Tibial artery (tissue), 4 donors: ENCODE measurements at regions not wholly inside any gene's neighbourhood (a gene's known extent, or its start where the extent isn't known, plus 50 kb on each side); places are given as distances from the start of the nearest gene placed in this dataset.

ENCODE experiments used
- DNase-seq, 2 donors: peaks; one replicate each; pipeline ENCODE4 v3.0.0-alpha.2; 2019
- H3K27ac ChIP-seq, 2 donors: fragments of 200-600 bp; sonication (generic) in 1 of 2; 1 replicate in 1 of 2; 2 replicates in 1 of 2; pipeline ENCODE4 v1.5.1; 2018 to 2019; ENCODE audit warnings: mild to moderate bottlenecking in 1 of 2
- H3K27me3 ChIP-seq, 2 donors: fragments of 200-600 bp; sonication (generic) in 1 of 2; one replicate each; pipeline versions ENCODE4 v1.5.1 to v1.6.0; 2016 to 2019
- H3K36me3 ChIP-seq, 3 donors: fragments of 200-600 bp; sonication (generic) in 2 of 3; one replicate each; pipeline ENCODE4 v1.5.1; 2016 to 2019; ENCODE audit warnings: mild to moderate bottlenecking in 2 of 3
- H3K4me1 ChIP-seq, 4 donors: fragments of 200-600 bp; sonication (generic) in 2 of 4; 1 replicate in 3 of 4; 2 replicates in 1 of 4; pipeline ENCODE4 v1.5.1; 2016 to 2019
- H3K4me3 ChIP-seq, 2 donors: fragments of 200-600 bp; sonication (generic) in 1 of 2; 1 replicate in 1 of 2; 2 replicates in 1 of 2; pipeline ENCODE4 v1.5.1; 2018 to 2019; ENCODE audit warnings: mild to moderate bottlenecking in 2 of 2
- H3K9me3 ChIP-seq, 3 donors: fragments of 200-600 bp; sonication (generic) in 1 of 3; one replicate each; pipeline ENCODE4 v1.5.1; 2016 to 2019
- intact Hi-C: fragments of 100-400 bp; cut with DNase I; formaldehyde crosslinking; loops from one replicate; pipeline ENCODE4 v1.15.0; 2023; ENCODE audit warnings: low total_unique reads
- TF ChIP-seq, protein P1 (sequence below), 2 experiments: fragments of 200-600 bp in 1 of 2; fragments of 450-650 bp in 1 of 2; IDR thresholded peaks; one replicate each; pipeline ENCODE4 v1.5.1; 2017 to 2019; ENCODE audit warnings: antibody characterized with exemption in 2 of 2, mild to moderate bottlenecking in 1 of 2, moderate library complexity in 1 of 2

GRCh38 chr4:183825346-183825745 is 79.8 kb upstream of the STOX2 start:
- Histone ChIP-seq H3K9me3 (no peaks in the 10 kb centered on the region), H3K4me1 (no peaks in the 10 kb centered on the region), H3K4me3 (no peak overlapping the region), H3K27ac (no peak overlapping the region), H3K27me3 (no peaks in the 10 kb centered on the region), H3K36me3 (no peaks in the 10 kb centered on the region)
- no peak for DNase-seq
- TF ChIP-seq, protein P1, sequence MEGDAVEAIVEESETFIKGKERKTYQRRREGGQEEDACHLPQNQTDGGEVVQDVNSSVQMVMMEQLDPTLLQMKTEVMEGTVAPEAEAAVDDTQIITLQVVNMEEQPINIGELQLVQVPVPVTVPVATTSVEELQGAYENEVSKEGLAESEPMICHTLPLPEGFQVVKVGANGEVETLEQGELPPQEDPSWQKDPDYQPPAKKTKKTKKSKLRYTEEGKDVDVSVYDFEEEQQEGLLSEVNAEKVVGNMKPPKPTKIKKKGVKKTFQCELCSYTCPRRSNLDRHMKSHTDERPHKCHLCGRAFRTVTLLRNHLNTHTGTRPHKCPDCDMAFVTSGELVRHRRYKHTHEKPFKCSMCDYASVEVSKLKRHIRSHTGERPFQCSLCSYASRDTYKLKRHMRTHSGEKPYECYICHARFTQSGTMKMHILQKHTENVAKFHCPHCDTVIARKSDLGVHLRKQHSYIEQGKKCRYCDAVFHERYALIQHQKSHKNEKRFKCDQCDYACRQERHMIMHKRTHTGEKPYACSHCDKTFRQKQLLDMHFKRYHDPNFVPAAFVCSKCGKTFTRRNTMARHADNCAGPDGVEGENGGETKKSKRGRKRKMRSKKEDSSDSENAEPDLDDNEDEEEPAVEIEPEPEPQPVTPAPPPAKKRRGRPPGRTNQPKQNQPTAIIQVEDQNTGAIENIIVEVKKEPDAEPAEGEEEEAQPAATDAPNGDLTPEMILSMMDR (IDR thresholded peaks at IDR 0.05) = no peak
- intact Hi-C loops = no loop called here

GRCh38 chr4:183826461-183826860 is 78.6 kb upstream of the STOX2 start:
- Histone ChIP-seq H3K27me3 (no peaks in the 10 kb centered on the region), H3K27ac (no peak overlapping the region), H3K4me1 (no peaks in the 10 kb centered on the region), H3K4me3 (no peak overlapping the region), H3K36me3 (no peaks in the 10 kb centered on the region), H3K9me3 (no peaks in the 10 kb centered on the region)
- intact Hi-C loops = no loop called here
- TF ChIP-seq, protein P1 (IDR thresholded peaks at IDR 0.05) = no peak
- no peak for DNase-seq

DNA sequence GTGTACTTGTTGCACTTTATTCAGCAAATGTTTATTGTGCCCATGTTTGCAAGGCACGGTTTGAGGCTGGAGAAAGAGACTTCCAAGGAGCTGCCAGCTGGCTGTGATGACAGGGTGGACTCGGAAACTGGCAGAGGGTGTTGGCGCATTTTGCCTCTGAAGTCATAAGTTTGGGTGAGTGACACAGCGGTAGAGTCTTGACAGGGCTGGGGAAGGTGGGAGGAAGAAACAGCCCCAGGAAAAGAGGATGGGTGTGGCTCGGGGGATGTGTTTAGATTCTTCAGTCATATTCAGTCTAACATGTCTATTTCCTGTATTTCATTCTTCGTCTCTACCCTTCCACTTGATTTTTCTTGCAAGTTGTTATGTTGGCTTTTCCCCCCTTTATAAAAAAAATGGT is 77.0 kb upstream of the STOX2 start:
- no peaks in the 10 kb centered on the region for H3K36me3 ChIP-seq
- TF ChIP-seq, protein P1 (IDR thresholded peaks at IDR 0.05) = no peak
- no peak for DNase-seq
- H3K27me3 ChIP-seq = no peaks in the 10 kb centered on the region
- no peak overlapping the region for H3K27ac ChIP-seq
- no peaks in the 10 kb centered on the region for H3K9me3 ChIP-seq
- intact Hi-C loops = no loop called here
- H3K4me1 ChIP-seq = no peaks in the 10 kb centered on the region
- no peak overlapping the region for H3K4me3 ChIP-seq

GRCh38 chr4:183828839-183829238 is 76.3 kb upstream of the STOX2 start:
- DNase-seq = no peak
- Histone ChIP-seq H3K9me3 (no peaks in the 10 kb centered on the region), H3K36me3 (no peaks in the 10 kb centered on the region), H3K4me1 (no peaks in the 10 kb centered on the region), H3K4me3 (no peak overlapping the region), H3K27me3 (no peaks in the 10 kb centered on the region), H3K27ac (no peak overlapping the region)
- TF ChIP-seq, protein P1 (IDR thresholded peaks at IDR 0.05) = no peak
- intact Hi-C loops = no loop called here

GRCh38 chr4:183830438-183830985 is 74.6 kb upstream of the STOX2 start:
- intact Hi-C loops = loop anchor here (10.0 kb wide), 1 partner anchor 264 kb away; no protein-coding TSS in a partner anchor
- H3K27me3 ChIP-seq = no peaks in the 10 kb centered on the region
- TF ChIP-seq, protein P1 (IDR thresholded peaks at IDR 0.05) = no peak
- H3K9me3 ChIP-seq = no peaks in the 10 kb centered on the region
- no peaks in the 10 kb centered on the region for H3K4me1 ChIP-seq
- DNase-seq = no peak
- no peak overlapping the region for H3K27ac ChIP-seq
- H3K4me3 ChIP-seq = no peak overlapping the region
- H3K36me3 ChIP-seq = no peaks in the 10 kb centered on the region

GRCh38 chr4:183831026-183831446 is 74.1 kb upstream of the STOX2 start:
- no peaks in the 10 kb centered on the region for H3K27me3 ChIP-seq
- H3K4me1 ChIP-seq = no peaks in the 10 kb centered on the region
- no peaks in the 10 kb centered on the region for H3K36me3 ChIP-seq
- H3K4me3 ChIP-seq = no peak overlapping the region
- no peak overlapping the region for H3K27ac ChIP-seq
- no peak for DNase-seq
- no peaks in the 10 kb centered on the region for H3K9me3 ChIP-seq
- TF ChIP-seq, protein P1 (IDR thresholded peaks at IDR 0.05) = no peak
- intact Hi-C loops = loop anchor here (10.0 kb wide), 1 partner anchor 264 kb away; no protein-coding TSS in a partner anchor
